GM19023 (cell line): ENCODE measurements at regions not wholly inside any gene's neighbourhood (a gene's known extent, or its start where the extent isn't known, plus 50 kb on each side); places are given as distances from the start of the nearest gene placed in this dataset.

Experiments
- ATAC-seq: cut with Tn5 transposase; IDR thresholded peaks from one replicate; pipeline ENCODE4 v1.9.1; 2021; ENCODE audit warnings: mild to moderate bottlenecking, moderate library complexity; ENCODE audit not compliant: unreplicated experiment

- ATAC-seq, result no peak
Observed at GRCh38 chr3:76754247-76754646, 285.7 kb upstream of the ROBO2 start.

DNA sequence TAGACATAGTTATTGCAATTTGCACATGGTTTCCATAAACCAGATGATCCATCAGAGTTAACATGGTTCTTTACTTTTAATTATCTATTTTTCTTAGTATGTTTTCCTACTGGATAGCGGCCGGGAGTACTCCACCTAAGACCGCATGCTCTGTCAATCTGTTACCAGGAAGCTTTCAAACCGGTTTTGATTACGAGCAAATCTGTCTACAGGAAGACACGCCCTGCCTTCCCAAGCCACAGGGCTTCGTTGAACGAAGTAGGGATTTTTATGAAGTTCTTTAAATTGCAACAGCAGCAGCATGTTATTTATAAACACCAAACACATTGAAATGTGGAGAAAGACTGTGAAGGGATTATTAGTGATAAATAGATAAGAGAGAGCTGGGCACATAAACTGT is 283.3 kb upstream of the ROBO2 start:
- ATAC-seq, result no peak

DNA sequence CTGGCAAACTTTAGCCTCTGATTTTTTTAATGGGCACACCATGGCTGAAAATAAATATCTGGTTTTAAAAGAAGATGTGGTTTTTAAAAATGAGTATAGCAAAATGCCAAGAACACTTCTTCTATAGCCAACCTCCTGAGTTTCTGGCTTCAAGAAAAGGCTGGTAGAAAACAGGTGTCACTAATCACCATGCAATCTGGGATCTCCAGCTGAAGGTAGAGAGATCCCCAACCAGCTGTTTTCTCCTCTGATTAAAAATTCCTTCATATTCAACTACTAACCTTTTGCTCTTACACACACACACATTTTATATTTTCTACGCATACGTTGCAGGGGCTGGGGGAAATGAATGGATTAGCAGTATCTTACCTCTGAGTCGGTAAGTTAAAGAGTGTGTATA is 279.6 kb upstream of the ROBO2 start:
- no peak for ATAC-seq

DNA sequence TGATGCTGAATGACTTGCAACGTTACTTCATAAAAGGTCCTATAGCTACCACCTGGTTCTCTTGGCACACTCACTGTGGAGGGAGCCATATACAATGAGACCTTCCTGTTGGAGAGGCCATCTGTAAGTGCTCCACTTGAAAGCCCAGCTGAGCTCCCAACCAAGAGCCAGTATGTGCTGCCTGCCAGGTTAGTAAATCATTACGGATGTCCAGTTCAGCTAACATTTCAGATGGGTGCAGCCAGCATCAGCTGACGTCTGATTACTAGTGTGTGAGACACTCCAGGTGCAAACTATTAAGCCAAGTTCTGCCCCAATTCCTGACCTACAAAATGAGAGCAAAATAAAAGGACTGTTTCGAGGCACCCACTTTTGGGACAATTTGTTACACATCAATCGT is 274.4 kb upstream of the ROBO2 start:
- ATAC-seq, result no peak

- no peak for ATAC-seq
Observed at GRCh38 chr3:76768912-76769311, 271.0 kb upstream of the ROBO2 start.

DNA sequence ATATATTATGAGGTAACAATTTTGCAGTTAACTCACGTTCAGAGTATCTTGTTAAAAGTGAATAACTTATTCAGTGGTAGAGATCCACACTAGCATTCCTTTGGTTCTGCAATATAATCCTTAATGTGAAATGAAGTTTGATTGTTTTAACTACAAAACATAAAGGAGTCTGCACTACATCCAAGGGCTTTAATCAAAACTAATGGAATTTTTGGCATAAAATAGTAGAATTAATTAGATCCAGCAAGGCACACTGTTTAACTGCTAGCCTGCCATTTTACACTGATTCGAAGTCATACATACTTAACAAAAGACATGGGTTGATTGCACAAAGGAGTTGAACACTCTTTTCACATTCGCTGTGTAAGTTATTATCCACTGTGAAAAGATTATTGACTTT is 263.0 kb upstream of the ROBO2 start:
- ATAC-seq, result no peak

DNA sequence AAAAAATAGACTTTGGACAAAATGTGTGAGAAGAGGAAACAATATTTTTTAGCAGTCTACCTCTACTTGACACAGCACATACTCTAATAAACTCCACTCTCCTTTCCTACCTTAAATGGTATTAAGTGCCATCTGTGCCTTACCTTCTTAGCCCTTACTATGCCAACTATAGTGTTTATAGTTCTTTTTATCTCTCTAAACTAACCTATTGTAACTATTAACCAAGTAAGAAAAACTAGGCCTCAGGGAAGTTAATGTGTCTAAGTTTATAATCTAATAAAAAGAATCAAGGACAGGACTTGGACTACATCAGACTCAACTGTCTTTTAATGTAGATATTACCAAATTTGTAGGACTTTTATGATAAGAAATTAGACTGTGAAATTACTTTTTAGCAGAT is 251.7 kb upstream of the ROBO2 start:
- no peak for ATAC-seq

DNA sequence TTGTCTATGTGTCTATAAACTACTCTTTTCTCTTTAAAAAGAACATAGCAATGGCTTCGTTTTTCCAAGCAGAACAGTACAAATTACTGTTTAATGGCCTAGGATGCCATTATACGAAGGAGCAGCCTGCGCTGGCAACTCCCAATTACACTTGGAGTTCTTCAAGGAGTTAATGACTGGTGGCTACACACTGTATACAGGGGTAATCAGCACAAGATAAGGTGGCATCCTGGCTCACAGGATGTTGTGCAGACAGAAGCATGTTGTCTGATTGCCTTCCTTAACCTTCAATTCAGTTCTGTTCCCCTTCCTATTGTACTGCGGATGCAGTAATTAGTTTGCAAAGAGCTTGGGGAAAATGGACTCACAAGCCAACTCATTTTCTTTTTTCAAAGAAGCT is 250.7 kb upstream of the ROBO2 start:
- no peak for ATAC-seq

GRCh38 chr3:76811418-76811817 is 228.5 kb upstream of the ROBO2 start:
- ATAC-seq, result no peak

- no peak for ATAC-seq
Observed at GRCh38 chr3:76812649-76813242, 227.2 kb upstream of the ROBO2 start.

- no peak for ATAC-seq
Observed at GRCh38 chr3:76815561-76815960, 224.3 kb upstream of the ROBO2 start.

DNA sequence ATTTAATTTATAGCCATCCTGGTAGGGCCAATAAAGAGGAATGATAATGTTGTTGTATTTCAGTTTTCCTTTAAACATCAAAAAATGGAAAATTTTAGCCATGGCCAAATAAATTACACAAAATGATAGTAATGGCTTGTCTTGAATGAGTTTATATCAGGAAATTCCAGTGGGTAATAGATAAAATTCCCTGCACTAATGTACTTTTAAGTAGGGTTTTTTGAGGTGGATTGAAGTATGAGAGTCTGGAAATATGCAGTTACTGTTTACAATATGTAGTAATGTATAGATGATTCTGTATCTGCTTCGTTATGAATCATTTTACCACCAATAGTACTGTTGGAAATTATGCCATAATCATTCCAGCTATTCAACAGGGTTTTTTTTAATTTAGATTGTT is 219.4 kb upstream of the ROBO2 start:
- no peak for ATAC-seq

GRCh38 chr3:76824658-76825240 is 215.2 kb upstream of the ROBO2 start:
- ATAC-seq, result no peak

DNA sequence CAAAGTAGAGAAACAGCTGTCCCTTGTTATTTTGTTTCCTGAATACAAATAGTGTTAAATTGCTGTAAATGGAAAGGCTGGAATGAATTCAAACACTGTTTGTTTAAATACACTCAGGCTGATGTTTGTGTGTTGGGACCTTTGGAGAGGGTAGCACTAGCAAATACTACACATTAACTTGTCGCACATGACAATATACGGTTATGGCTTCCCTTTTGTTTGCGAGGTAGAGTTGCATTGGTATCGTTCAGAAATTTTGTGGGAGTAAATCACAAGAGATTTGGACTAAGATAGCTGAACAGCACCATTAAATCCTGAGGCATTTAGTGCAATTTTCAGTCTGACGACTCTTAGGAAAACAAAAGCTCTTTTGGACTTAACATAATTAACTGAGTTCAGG is 213.0 kb upstream of the ROBO2 start:
- ATAC-seq, result no peak

DNA sequence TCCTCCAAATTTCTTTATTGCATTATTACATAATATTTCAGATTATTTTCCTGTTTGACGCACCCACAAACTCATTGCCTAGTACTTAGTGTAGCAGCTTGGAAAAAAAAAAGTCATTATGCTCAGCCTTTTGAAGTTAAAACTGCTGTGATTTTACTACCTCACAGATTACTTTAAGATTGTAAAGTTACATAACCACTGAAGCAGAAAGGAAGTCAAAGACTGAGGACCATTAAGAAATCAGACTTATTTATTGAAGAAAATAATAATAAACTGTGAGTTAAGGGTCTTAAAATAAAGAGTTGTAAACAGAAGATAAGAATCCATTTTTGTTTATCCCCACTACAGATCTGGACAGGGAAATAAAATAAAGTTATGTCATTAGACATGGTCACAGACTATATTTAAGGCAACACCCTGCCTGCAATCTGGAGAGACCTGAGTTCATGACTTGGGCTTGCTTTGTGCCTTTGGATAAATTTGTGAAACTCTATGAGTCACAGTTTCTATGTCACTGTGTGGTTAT is 212.1 kb upstream of the ROBO2 start:
- no peak for ATAC-seq

DNA sequence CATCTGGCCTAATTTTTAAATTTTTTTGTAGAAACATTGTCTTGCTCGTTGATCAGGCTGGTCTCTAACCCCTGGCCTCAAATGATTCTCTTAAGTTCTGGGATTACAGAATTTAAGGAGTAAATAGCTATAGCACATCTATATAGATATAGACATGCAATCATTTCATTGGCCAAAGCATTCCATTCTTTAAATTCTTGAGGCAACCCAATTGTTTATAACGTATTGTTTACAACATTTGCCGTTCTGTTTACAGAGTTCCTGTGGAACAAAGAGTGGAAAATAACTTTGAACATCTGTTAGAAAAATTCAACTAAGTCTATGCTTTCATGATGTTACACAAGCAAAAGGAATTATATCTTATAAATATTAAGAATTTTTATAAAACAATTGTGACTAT is 205.2 kb upstream of the ROBO2 start:
- no peak for ATAC-seq

DNA sequence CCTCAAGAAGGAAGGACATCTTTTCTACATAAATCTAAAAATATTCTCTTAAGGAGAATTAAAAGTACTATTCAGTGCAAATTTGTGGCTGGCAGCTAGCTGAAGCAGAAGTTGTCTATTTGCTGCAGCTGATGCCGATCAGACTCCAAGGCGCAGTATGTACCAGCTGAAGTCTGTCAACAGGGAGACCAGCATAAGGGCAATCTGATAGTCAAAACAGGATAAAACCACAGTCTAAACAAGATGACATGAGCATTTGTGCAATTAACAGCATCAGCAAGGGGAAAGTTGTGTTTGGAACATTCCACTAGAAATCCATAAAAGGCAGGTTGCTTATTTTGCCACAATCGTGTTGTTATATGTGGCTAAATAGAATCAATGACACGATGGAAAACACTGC is 198.2 kb upstream of the ROBO2 start:
- no peak for ATAC-seq

DNA sequence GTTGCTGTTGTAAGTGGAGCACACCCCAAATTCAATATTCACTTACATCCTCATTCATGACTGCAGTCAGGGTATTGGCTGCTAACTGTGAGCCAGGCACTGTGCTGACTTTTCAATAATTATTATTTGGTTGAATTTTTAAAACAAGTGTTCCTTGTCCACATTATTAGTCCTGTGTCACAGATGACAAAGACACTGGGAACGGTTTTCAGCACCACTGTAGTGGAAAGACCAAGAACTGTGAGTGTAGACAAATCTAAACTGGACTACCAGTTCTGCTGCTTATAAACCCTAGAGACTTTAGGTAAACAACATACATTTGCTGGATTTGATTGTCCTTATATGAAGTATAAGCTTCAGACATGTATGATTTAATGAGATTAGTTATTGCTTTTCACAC is 197.7 kb upstream of the ROBO2 start:
- no peak for ATAC-seq

DNA sequence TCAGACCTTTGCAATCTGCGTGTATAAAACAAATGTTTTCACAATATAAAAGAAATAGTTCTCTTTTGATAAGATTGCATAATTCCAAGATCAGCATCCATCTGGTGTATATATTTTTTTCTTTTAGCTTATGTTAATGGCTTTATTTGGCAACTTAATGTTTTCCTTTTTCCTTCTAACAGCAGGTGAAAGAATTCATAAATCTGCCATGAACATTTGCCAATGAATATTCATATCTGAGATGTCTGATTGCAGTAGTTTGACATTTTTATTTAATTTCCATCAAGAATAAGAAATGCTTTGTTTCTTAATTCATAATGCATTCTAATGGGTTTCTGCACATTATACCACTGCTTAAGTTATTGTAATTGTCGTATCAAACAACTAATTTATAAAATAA is 184.4 kb upstream of the ROBO2 start:
- no peak for ATAC-seq

DNA sequence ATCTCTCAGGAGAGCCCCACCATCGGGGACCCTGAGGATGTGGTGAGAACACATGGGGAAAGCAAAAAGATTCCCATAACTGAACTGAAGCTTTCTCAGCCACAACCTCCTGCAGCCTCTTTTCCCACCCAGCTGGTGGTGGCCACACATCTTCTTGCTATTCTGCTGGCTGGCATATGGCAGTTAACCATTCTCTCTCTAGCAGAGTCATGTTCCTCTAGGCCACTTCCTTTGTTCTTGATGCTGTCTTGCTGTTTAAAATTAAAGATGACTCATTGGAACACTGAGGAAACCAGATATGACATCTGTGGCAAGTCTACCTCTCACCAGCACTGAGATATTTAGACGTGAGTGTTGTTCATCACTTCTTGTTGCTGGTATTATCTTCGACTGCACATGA is 180.3 kb upstream of the ROBO2 start:
- ATAC-seq, result no peak

DNA sequence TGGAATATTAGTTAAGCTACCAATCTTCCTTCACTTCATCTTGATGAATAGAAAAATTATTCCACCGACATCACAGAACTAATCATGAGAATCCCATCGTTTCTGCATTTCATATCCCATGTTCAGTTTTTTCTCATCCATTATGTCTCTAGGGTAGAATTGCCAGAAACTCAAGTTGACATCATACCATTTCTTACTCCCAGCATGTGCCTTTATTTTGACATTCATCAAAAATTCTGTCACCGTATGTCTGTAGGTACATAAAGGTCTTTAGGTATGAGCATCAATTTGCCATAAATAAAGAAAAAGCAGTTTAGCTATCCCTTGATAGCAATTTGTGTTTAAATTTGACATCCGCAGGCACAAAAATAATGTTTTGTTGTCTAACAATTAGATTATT is 175.5 kb upstream of the ROBO2 start:
- ATAC-seq, result no peak

- ATAC-seq, result peak; percentile 75
Observed at GRCh38 chr3:76866729-76867408, 173.0 kb upstream of the ROBO2 start.
